Upper lobe of left lung (tissue), 4 donors: ENCODE measurements at regions not wholly inside any gene's neighbourhood (a gene's known extent, or its start where the extent isn't known, plus 50 kb on each side); places are given as distances from the start of the nearest gene placed in this dataset.

Experiments used
- EP300 ChIP-seq, 4 donors: sonication (generic); formaldehyde crosslinking; IDR thresholded peaks; one replicate each; pipeline ENCODE4 v1.5.1; 2017; ENCODE audit warnings: antibody characterized with exemption in 4 of 4, control low read depth in 2 of 4
- POLR2A ChIP-seq, 4 donors: fragments of 450-650 bp; IDR thresholded peaks; one replicate each; pipeline ENCODE4 v1.5.1; 2016 to 2017; ENCODE audit warnings: antibody characterized with exemption in 4 of 4, mild to moderate bottlenecking in 2 of 4
- POLR2AphosphoS5 ChIP-seq, 2 donors: sonication (generic); formaldehyde crosslinking; IDR thresholded peaks; one replicate each; pipeline ENCODE4 v1.5.1; 2017; ENCODE audit warnings: antibody characterized with exemption in 2 of 2
- TF ChIP-seq, protein P1 (sequence below), 6 experiments: fragments of 450-650 bp in 4 of 6; fragments of 200-600 bp in 2 of 6; sonication (generic) in 2 of 6; IDR thresholded peaks; one replicate each; pipeline ENCODE4 v1.5.1; 2016 to 2019; ENCODE audit warnings: antibody characterized with exemption in 6 of 6

DNA sequence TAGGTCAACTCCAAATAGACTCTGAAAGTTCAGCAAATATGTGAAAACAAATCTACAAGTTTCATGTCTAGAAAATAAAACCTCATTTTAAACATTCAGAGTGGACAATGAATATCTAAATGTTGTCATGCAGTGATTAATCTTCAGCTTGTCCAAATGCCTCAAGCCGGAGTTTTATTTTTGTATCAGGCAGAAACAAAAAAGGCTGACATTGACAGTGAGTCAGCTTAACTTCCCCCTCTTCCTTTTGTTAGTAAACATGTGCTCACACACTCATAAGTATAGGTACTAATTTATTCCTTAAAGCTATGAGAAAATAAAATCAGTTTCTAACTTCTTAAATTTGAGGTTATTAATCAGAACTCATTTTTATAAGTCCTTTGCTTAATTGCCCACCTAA is 467.9 kb upstream of the DAB2 start:
- TF ChIP-seq, protein P1, sequence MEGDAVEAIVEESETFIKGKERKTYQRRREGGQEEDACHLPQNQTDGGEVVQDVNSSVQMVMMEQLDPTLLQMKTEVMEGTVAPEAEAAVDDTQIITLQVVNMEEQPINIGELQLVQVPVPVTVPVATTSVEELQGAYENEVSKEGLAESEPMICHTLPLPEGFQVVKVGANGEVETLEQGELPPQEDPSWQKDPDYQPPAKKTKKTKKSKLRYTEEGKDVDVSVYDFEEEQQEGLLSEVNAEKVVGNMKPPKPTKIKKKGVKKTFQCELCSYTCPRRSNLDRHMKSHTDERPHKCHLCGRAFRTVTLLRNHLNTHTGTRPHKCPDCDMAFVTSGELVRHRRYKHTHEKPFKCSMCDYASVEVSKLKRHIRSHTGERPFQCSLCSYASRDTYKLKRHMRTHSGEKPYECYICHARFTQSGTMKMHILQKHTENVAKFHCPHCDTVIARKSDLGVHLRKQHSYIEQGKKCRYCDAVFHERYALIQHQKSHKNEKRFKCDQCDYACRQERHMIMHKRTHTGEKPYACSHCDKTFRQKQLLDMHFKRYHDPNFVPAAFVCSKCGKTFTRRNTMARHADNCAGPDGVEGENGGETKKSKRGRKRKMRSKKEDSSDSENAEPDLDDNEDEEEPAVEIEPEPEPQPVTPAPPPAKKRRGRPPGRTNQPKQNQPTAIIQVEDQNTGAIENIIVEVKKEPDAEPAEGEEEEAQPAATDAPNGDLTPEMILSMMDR (IDR thresholded peaks at IDR 0.05): no peak
- no peak for TF ChIP-seq POLR2A (IDR thresholded peaks at IDR 0.05)
- TF ChIP-seq POLR2AphosphoS5 (IDR thresholded peaks at IDR 0.05): no peak
- TF ChIP-seq EP300 (IDR thresholded peaks at IDR 0.05): no peak
